Ovary (tissue), 7 donors: ENCODE measurements at regions not wholly inside any gene's neighbourhood (a gene's known extent, or its start where the extent isn't known, plus 50 kb on each side); places are given as distances from the start of the nearest gene placed in this dataset.

Experiments
- DNase-seq, 5 donors: peaks; one replicate each; pipeline ENCODE4 v3.0.0-alpha.2; 2019 to 2020
- H3K27ac ChIP-seq, 2 donors: fragments of 200-600 bp; one replicate each; pipeline versions ENCODE4 v1.5.1 to v1.8.0; 2019 to 2022
- H3K27me3 ChIP-seq: fragments of 200-600 bp; one replicate; pipeline ENCODE4 v1.8.0; 2022
- H3K36me3 ChIP-seq: fragments of 200-600 bp; sonication (generic); one replicate; pipeline ENCODE4 v1.5.1; 2019
- H3K4me1 ChIP-seq: one replicate; pipeline ENCODE4 v1.8.1; 2013; ENCODE audit warnings: mild to moderate bottlenecking, moderate library complexity; ENCODE audit not compliant: insufficient read depth
- H3K4me3 ChIP-seq: fragments of 200-600 bp; sonication (generic); one replicate; pipeline ENCODE4 v1.5.1; 2017
- H3K9me3 ChIP-seq, 2 donors: fragments of 200-600 bp in 1 of 2; sonication (generic) in 1 of 2; one replicate each; pipeline versions ENCODE4 v1.5.1 to v1.8.1; 2013 to 2019; ENCODE audit warnings: mild to moderate bottlenecking in 1 of 2, moderate library complexity in 1 of 2
- EP300 ChIP-seq: sonication (generic); formaldehyde crosslinking; IDR thresholded peaks from one replicate; pipeline ENCODE4 v1.6.1; 2017; ENCODE audit warnings: antibody characterized with exemption
- POLR2A ChIP-seq: fragments of 450-650 bp; IDR thresholded peaks from one replicate; pipeline ENCODE4 v1.6.1; 2017; ENCODE audit warnings: antibody characterized with exemption, mild to moderate bottlenecking, moderate library complexity
- WGBS, 3 donors: extraction: QIAGEN DNeasy Blood & Tissue Kit in 1 of 3; methylation state at CpG; one replicate each; pipeline versions ENCODE4 v1.1.5 to v1.1.7; 2013 to 2017; 5-methylcytosine and 5-hydroxymethylcytosine counted together
- intact Hi-C, 4 donors: fragments of 100-400 bp; cut with DNase I; formaldehyde crosslinking; loops; one replicate each; pipeline versions ENCODE4 v1.11.0 to v1.15.1; 2022 to 2023
- TF ChIP-seq, protein P1 (sequence below), 3 donors: fragments of 450-650 bp in 2 of 3; fragments of 200-600 bp in 1 of 3; IDR thresholded peaks; one replicate each; pipeline versions ENCODE4 v1.5.1 to v1.8.0; 2016 to 2022; ENCODE audit warnings: antibody characterized with exemption in 3 of 3, mild to moderate bottlenecking in 1 of 3
- donor health status: DM: no; HTN: no; CAD: no; lungs with moderate emphysema.
- donor health status: DM: no; HTN: no; CAD: no.
- donor health status: Bipolar disorder and iron deficiency.
- donor health status: DM: no; HTN: no; CAD: no.
- donor health status: DM: yes; HTN: yes; CAD: no.

DNA sequence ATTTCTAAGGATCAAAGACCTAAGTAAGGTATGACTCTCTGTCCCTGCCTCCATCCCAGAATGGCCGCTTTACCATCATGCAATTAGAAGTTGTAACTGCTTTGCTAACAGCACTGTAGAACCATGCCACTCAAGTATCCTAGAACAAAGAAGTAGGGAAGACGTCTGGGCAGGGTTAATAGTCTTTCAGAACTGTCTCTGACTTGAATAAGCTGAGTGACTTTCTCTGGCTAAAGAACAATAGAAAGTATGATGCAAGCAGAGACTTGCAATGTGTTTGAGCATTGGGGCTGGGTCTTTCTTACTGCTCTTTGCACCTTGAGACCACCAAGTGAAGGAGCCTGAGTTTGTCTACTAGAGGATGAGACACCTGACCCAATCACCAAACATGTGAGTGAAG, 279.6 kb upstream of the JAG1 start:
- no peak for DNase-seq
- intact Hi-C loops = no loop called here
- Histone ChIP-seq H3K36me3 (no peaks in the 10 kb centered on the region), H3K27me3 (no peaks in the 10 kb centered on the region), H3K4me3 (no peak overlapping the region), H3K27ac (no peak overlapping the region), H3K9me3 (no peaks in the 10 kb centered on the region), H3K4me1 (no peaks in the 10 kb centered on the region)
- 87 to 92% (median 90%) methylated on average over 2 of the region's 2 CpGs for WGBS, 3 donors
- no peak for TF ChIP-seq EP300
- TF ChIP-seq POLR2A = no peak
- TF ChIP-seq, protein P1, sequence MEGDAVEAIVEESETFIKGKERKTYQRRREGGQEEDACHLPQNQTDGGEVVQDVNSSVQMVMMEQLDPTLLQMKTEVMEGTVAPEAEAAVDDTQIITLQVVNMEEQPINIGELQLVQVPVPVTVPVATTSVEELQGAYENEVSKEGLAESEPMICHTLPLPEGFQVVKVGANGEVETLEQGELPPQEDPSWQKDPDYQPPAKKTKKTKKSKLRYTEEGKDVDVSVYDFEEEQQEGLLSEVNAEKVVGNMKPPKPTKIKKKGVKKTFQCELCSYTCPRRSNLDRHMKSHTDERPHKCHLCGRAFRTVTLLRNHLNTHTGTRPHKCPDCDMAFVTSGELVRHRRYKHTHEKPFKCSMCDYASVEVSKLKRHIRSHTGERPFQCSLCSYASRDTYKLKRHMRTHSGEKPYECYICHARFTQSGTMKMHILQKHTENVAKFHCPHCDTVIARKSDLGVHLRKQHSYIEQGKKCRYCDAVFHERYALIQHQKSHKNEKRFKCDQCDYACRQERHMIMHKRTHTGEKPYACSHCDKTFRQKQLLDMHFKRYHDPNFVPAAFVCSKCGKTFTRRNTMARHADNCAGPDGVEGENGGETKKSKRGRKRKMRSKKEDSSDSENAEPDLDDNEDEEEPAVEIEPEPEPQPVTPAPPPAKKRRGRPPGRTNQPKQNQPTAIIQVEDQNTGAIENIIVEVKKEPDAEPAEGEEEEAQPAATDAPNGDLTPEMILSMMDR (IDR thresholded peaks at IDR 0.05) = no peak

DNA sequence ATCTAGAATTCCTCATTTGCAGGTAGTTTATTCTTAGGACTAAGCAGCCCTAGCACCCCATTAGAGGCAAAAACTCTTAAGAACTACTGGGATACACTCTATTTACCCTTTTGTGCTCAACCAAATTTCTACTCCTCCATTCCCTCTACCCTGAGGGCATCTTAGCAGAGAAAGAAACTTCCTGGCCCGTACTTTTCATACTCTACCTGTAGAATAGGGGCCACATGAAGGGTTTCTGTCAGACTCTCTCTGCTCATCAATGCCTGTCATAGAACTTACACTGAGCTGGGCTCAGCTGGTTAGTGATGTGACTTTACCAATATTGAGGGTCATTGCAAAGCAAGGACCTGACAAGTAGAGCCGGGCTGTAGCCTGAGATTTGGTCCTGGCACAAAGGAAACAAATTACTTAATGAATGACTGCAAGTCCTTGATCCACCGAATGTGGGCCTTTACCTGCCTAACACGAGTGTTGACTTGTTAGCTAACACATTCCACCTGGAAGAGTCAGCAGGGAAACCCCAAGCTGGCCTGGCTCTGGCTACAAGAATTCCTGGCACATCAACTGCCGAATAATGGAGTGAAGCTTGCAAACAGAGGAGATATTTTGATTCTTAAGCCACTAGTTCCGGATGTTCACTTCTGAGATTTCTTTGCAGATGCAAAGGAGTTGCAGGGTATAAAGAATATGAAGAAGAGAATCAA, 280.5 kb upstream of the JAG1 start:
- WGBS, 3 donors = 59 to 73% (median 61%) methylated on average over 6 of the region's 6 CpGs
- no peak for TF ChIP-seq POLR2A
- TF ChIP-seq EP300 = no peak
- TF ChIP-seq, protein P1 (IDR thresholded peaks at IDR 0.05) = no peak
- intact Hi-C loops = no loop called here
- no peaks in the 10 kb centered on the region for H3K9me3 ChIP-seq
- H3K27me3 ChIP-seq = no peaks in the 10 kb centered on the region
- H3K4me3 ChIP-seq = no peak overlapping the region
- H3K4me1 ChIP-seq = no peaks in the 10 kb centered on the region
- H3K27ac ChIP-seq = no peak overlapping the region
- DNase-seq = no peak
- H3K36me3 ChIP-seq = no peaks in the 10 kb centered on the region

DNA sequence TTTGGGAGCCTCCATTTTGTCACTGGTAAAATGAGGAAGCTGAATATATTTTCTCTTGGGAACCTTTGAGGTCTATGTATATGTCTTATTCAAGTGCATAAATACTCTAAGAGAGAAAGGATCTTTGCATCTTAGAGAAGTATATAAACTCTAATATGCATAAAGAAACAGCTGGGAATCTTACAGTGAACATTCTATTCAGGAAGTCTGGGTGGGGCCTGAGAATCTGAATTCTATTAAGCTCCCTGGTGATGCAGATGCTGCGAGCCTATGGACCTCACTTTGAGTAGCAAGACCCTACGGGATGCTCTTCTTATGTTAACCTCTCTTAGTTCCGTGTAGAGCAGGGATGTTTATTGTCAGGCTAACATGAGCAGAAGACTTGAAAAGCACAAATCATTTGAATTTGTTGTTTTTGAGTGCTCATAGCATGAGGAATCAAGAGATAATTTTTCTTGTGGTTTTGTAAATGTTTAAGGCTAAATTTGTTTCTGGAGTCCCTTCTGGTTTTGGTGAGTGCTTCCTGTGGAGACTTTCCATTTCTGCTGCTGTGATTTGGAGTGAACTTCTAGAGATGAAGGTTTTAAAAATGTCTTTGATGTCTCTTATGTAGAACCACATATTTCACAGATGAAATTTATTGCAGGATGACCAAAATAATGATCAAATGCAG, 281.2 kb upstream of the JAG1 start:
- Histone ChIP-seq H3K27ac (no peak overlapping the region), H3K36me3 (no peaks in the 10 kb centered on the region), H3K4me1 (no peaks in the 10 kb centered on the region), H3K27me3 (no peaks in the 10 kb centered on the region), H3K9me3 (no peaks in the 10 kb centered on the region), H3K4me3 (no peak overlapping the region)
- intact Hi-C loops = no loop called here
- no peak for DNase-seq
- 66 to 80% (median 66%) methylated on average over 3 of the region's 3 CpGs for WGBS, 3 donors
- TF ChIP-seq POLR2A (no peak), EP300 (no peak)
- TF ChIP-seq, protein P1 (IDR thresholded peaks at IDR 0.05) = no peak

DNA sequence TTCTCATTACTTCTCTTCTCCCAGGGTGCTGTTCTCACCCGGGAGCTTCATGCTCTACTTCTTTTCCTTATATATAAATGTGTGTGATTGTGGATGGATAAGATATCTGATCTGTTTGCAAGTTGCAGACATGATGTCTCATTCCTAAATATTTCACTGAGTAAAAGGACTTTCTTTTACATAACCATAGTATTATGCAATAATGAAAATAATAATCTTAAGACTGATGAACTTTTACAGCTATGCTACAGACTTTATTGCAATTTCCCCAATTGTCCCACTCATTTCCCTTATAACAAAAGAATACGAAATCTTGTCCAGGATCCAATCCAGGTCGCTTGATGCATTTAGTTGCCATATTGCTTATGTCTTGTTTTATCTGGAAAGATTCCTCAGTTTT, 284.5 kb upstream of the JAG1 start:
- H3K4me1 ChIP-seq = peaks cover 3% of the 10 kb centered on the region
- H3K36me3 ChIP-seq = no peaks in the 10 kb centered on the region
- H3K9me3 ChIP-seq = no peaks in the 10 kb centered on the region
- no peaks in the 10 kb centered on the region for H3K27me3 ChIP-seq
- intact Hi-C loops = no loop called here
- TF ChIP-seq EP300 = no peak
- no peak for TF ChIP-seq POLR2A
- TF ChIP-seq, protein P1 (IDR thresholded peaks at IDR 0.05) = no peak
- no peak overlapping the region for H3K4me3 ChIP-seq
- no peak overlapping the region for H3K27ac ChIP-seq
- WGBS, 3 donors = 87 to 95% (median 88%) methylated on average over 3 of the region's 3 CpGs
- DNase-seq = no peak
